Fibroblast of skin of left quadriceps (primary cell): ENCODE measurements at regions not wholly inside any gene's neighbourhood (a gene's known extent, or its start where the extent isn't known, plus 50 kb on each side); places are given as distances from the start of the nearest gene placed in this dataset.

ENCODE experiments used
- DNase-seq, 2 experiments: peaks; one replicate each; pipeline ENCODE4 v3.0.0-alpha.2; 2013; ENCODE audit warnings: low read depth in 2 of 2

DNA sequence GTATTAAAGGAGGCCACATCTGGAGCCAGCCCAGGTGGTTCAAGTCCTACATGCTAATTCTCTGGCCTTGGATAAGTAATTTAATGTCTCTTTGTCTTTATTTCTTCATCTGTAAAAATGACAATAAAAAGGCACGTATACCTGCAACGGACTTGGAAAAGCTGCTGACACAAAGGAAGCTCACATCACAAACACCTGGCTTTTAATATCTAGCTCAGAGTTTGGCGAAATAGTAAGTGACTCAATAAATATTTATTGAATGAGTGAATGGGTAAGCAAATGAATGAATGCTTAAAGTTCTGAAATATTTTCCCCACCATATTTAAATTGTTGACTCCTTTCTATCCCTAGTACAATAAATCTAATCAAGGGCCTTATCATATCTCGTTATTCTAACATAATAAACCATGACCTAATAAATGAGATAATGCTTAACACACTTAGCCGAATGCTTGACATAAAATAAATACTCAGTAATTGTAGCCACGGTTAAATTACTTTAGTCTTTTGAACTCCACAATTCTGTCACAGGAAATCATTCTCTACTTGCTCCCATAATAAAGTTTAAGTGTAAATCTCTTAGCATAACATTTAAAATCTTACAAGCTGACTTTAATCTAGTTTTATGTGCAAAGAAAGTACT is 74.7 kb upstream of the PALMD start:
- DNase-seq = no peak

DNA sequence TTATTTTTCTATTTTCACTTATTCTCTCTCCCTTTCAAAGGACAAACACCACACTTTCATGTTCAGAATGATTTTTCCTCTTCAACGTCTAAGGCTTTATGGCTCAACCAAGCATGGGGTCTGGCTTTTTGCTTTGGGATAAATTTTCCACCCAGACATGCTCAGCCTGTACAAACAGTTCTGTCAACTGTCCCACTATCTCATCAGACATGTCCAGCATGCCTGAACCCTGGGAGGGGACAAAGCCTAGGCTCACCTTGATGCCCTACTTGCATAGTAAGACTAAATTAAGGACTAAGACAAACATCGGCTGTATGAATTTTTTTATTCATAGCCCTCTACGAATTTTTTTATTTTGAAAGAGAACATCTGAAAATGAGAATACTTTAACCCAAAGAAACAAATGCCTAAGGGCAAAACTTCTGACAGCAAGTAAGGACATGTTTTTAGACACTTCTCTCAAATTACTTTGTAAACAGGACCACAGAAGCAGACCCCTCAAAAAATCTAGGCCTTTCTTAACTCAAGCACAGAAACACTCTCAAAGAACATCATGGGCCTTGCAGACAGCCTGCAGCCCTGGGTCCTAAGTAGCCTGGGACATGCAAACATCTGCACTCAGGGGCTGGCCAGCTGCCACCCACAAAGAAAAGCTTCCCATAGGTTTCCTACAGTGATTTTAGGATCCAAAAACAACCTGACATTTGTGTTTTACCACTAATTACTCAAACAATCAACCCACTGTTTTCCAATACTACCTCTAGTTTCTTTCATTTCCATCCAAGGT is 72.3 kb upstream of the PALMD start:
- no peak for DNase-seq

DNA sequence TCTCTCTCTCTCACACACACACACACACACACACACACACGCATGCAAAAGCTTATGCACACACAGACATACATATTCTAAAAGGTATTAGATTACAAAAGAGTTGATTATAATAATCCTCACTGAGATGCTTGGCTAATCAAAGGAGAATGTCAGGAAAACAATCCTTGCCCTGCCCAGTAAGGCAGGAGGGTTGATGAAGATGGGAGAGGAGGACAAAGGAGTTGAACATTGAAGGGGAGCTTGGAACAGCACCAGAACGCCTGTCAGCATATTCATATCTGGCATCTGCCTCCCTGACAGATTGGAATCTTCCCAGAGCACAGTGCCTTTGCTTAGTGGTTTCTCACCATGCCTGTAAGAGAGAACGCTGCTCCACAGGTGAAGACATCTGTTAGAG is 68.6 kb upstream of the PALMD start:
- DNase-seq = no peak

DNA sequence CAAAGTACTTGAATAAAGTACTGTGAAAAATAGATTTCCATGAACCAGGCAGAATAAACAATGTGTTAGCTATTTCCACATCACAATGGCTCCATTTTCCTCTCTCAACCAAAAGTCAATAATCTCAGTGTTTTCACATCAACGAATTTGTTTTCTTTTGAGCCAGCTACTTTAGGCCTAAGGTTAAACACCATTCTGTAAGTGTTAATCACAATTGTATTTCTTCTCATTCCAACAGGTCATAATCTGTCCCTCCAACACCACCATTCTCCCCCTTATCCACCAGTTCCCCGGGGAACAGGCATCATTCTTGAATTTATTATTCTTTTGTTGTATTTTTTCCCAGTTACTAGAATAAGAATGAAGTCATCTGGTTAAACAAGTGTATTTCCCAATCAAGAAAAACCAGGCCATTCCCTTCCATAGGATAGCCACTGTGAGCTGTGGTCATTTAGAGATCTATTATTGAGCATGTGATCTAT is 66.2 kb upstream of the PALMD start:
- DNase-seq = no peak

DNA sequence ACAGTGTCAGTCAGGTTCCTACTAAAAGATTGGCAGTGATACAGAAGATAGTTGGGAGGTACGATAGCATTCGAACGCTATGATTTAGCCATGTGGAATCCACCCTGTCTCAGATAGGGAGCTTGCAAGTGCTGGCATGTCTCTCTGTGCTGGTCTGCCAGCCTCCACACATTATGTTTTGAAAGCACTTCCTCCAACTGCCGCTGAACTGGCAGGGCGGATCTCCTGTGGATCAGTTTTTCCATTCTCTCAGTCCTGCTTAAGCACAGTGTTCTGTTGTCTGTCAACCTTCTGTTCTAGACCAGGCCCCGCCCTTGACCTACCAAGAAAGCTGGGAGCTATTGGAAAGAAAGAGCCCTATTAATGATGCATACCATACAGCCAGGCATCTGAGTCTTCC is 65.5 kb upstream of the PALMD start:
- DNase-seq = no peak

DNA sequence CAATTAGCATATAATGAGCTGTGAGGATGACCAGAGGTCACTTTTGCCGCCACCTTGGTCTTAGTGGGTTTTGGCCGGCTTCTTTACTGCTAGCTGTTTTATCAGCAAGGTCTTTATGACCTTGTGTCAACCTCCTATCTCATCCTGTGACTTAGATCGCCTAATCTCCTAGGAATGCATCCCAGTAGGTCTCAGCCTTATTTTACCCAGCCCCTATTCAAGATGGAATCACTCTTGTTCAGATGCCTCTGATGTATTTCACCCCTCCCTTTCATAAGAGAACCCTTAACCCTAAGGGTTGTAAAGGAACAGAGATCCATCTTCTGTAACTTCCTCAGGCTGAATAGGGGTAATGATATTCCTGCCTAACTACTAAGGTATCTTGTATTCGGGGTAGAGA is 58.9 kb upstream of the PALMD start:
- no peak for DNase-seq

DNA sequence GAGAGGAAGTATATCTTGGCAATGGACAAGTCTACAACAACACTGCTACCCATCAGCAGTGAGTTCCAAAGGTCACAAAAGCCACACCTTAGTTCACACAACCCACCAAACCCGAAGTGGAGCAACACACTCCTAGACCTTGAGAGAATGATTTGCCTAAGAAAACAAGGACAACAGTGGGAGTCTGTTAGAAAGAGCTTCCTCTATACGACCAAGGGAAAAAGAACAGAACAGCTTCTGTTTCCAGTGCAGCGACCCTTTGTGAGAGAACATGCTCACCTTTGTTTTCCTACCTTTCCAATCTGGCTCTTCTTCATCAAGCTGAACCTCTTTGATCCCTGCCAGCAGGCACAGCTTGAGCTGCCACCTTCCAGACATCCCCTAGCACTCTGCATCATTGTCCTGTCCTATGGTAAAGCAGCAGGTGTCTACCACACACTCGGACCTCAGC is 56.7 kb upstream of the PALMD start:
- no peak for DNase-seq

DNA sequence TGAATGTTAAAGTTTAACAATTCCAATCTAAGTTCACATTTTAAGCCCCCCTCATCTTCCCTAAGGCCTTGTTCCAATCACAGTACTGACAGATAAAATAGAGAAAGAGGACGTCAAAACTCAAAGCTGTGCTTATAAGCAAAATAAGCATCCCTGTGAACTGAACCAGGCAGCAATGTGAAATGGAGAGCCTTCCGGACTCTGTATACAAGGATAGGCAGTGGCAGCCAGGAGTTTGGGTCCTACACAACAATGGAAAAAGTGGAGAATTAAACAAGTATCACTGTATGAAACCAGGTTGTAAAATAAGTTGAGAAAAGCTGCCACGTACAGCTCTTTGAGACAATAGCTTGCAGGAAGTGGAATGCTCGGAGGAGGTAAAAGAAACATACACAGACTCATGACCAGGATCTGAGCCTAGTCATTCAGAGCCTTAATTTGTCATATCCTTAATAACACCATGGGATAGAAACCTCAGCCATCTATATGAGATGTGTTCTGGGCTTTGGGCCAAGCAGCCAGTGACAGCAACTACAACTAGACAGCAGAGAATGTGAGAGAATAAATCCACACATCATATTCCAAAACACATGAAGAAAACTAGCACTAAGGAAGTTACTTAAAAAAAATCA is 55.2 kb upstream of the PALMD start:
- peak; percentile 72 to 75 for DNase-seq

DNA sequence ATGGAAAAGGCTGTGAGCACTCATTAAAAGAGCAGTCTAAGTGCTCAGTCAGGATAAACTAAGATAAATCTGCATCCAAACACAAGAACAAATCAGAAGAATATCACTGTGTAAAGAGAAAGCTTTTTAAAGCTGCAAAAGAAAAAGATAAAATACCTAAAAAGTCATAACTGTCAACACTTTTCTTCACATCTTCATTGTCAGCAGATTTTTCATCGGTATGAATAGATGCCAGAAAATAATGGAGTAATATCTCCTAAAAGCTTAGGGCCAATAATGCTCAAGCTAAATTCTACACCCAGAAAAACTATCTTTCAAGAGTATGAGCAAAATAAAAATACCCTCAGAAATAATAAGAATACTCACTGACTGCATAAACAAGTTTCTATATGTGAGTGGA is 54.0 kb upstream of the PALMD start:
- no peak for DNase-seq

DNA sequence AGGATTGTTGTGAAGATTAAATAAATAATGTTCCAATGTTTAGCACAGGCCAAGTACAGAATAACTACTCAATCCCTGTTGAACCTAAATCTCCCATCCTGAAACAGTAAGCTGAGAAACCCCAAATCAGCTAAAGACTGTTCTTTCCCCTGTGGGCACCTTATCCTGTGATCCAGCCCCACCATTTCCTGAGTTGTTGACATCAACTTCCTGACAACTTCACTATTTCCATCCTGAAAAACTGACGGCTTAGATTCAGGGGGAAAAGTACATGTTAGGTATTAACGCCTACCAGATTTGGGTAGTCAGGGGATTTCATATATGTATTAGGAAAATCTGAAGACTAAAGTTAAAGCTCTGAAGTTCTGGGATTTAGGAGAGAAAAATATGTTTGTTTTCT is 51.7 kb upstream of the PALMD start:
- no peak for DNase-seq

DNA sequence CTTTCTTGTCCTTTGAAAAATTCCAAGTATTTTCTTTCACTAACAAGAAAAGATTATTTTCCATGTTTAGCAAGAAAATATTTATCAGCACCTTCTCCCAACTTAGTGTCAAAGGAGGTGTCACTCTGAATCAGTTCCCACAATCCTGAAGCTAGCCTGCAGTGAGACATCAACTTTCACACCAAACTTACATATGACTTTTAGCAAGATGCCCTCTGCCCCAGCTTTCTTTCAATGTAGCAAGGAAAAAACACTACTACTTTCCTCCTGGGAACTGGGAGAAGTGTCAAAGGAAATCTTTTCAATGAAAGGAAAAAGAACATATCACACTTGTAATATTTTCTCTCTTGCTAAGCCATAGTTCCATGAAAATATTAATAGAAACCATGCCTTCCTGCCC is 50.9 kb upstream of the PALMD start:
- no peak for DNase-seq

DNA sequence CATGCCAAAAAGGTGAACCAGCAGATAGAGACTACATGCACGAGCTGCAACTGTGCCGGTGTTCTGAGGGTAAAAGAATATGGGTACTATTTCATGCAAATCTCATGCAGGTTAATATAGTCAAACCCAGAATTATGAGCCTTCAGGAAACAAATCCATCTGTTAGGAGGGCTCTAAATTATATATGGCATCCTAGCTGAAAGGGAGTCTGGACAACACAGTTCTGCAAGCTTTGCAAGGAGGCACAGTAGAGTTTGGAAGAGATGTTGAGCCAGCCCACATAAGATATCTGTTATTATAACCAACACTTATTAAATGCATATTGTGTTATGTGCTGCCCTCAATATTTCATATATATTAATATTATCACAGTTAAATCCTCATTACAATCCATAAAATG is 50.5 kb upstream of the PALMD start:
- no peak for DNase-seq
